ENCODE measurements at regions not wholly inside any gene's neighbourhood (a gene's known extent, or its start where the extent isn't known, plus 50 kb on each side); places are given as distances from the start of the nearest gene placed in this dataset.

GRCh38 chr17:77899498-77899897 is 59.0 kb upstream of the TNRC6C start:
- peak; percentile 30 to 54 for DNase-seq

DNA sequence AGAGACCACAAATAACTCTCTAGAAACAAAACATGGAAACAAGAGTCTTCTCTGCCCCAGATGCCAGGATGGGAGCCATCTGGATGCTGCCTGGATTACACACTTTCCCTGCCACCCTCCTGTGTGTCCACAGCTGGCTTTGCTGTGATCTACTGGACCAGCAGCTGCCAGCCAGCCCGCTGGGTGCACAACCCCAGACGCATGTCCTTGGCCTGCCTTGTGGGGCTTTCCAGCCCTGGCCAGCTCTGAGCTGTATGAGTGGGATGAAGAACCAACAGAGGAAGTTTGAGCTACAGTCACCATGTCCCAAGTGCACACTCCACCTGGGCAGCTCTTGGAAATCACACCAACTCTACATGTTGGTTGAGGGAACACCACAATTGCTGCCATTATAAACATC is 57.0 kb upstream of the TNRC6C start:
- no peak for DNase-seq

- no peak for DNase-seq
Observed at GRCh38 chr17:77905266-77905665, 53.2 kb upstream of the TNRC6C start.

DNA sequence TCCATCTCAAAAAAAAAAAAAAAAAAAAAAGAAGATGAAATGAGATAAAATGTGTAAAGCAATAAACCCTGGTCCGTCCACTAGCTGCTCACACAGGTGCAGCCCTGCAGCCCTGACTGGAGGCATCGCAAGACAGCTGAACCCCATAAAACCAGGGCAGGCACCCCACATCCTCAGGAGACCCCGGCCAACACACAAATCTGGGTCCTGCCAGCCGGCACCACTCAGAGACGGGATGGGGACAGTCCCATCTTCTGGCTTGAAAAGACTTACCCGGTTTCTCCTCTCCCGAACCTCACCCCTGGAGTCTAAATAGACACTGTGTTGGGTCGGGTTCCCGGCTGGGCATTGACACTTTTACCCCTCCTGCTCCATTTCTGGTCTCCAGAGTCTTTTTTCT is 52.7 kb upstream of the TNRC6C start:
- no peak for DNase-seq

- DNase-seq, result no peak
Observed at GRCh38 chr17:77906377-77906871, 52.1 kb upstream of the TNRC6C start.

GRCh38 chr17:77907497-77908461 is 50.7 kb upstream of the TNRC6C start:
- no peak for DNase-seq

DNA sequence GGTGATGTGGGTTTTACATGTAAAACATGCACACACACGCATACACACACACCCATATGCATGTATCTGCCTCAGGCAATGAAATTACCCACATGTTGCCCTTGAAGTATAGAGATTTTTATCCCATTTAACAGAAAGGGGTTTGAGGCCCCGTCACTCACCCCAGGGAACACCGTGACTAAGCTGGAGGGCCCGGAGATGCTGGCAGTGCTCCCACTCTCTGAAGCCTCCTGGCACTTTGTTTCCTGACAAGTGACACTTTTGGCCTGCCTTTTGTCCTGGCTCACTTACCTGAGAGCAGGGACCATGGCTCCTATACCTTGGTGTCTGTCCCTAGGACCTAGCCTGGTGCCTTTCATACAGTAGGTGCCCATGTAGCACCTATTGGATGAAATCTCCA is 50.0 kb upstream of the TNRC6C start:
- no peak for DNase-seq
